HS-5 (cell line): ENCODE measurements at regions not wholly inside any gene's neighbourhood (a gene's known extent, or its start where the extent isn't known, plus 50 kb on each side); places are given as distances from the start of the nearest gene placed in this dataset.
A peak's percentile ranks its signal among the peaks of the same experiment; 100 is the strongest.

Source experiments
- DNase-seq: peaks from one replicate; pipeline ENCODE4 v3.0.0-alpha.2; 2012; ENCODE audit warnings: low read depth

- DNase-seq = no peak
Observed at GRCh38 chr18:43572163-43572562, 294.9 kb upstream of the SYT4 start.

- no peak for DNase-seq
Observed at GRCh38 chr18:43574974-43575373, 297.7 kb upstream of the SYT4 start.

GRCh38 chr18:43578211-43578610, 300.9 kb upstream of the SYT4 start:
- DNase-seq = no peak

- no peak for DNase-seq
Observed at GRCh38 chr18:43578706-43579105, 301.4 kb upstream of the SYT4 start.

- no peak for DNase-seq
Observed at GRCh38 chr18:43581936-43582519, 304.7 kb upstream of the SYT4 start.

GRCh38 chr18:43587538-43588153, 310.4 kb upstream of the SYT4 start:
- DNase-seq = no peak

- no peak for DNase-seq
Observed at GRCh38 chr18:43588838-43589237, 311.5 kb upstream of the SYT4 start.

GRCh38 chr18:43589611-43590151, 312.4 kb upstream of the SYT4 start:
- DNase-seq = no peak

- no peak for DNase-seq
Observed at GRCh38 chr18:43590182-43590903, 313.1 kb upstream of the SYT4 start.

GRCh38 chr18:43592269-43592668, 315.0 kb upstream of the SYT4 start:
- no peak for DNase-seq

GRCh38 chr18:43596105-43596712, 318.9 kb upstream of the SYT4 start:
- no peak for DNase-seq

- DNase-seq = no peak
Observed at GRCh38 chr18:43601432-43601831, 324.1 kb upstream of the SYT4 start.

GRCh38 chr18:43605224-43605623, 327.9 kb upstream of the SYT4 start:
- no peak for DNase-seq

GRCh38 chr18:43606795-43607194, 329.5 kb upstream of the SYT4 start:
- DNase-seq = no peak

GRCh38 chr18:43620936-43621335, 343.6 kb upstream of the SYT4 start:
- peak; percentile 6 for DNase-seq

- no peak for DNase-seq
Observed at GRCh38 chr18:43622024-43622423, 344.7 kb upstream of the SYT4 start.

GRCh38 chr18:43625582-43625981, 348.3 kb upstream of the SYT4 start:
- no peak for DNase-seq

- no peak for DNase-seq
Observed at GRCh38 chr18:43627848-43628530, 350.7 kb upstream of the SYT4 start.

- DNase-seq = no peak
Observed at GRCh38 chr18:43634994-43635393, 357.7 kb upstream of the SYT4 start.

GRCh38 chr18:43635397-43635796, 358.1 kb upstream of the SYT4 start:
- DNase-seq = no peak

GRCh38 chr18:43642727-43643330, 365.5 kb upstream of the SYT4 start:
- no peak for DNase-seq

- no peak for DNase-seq
Observed at GRCh38 chr18:43648002-43648401, 370.7 kb upstream of the SYT4 start.
